ENCODE measurements at regions not wholly inside any gene's neighbourhood (a gene's known extent, or its start where the extent isn't known, plus 50 kb on each side); places are given as distances from the start of the nearest gene placed in this dataset.

- H4K20me1 ChIP-seq (ENCODE audit: insufficient read depth): no peaks in the 10 kb centered on the region
- H3K9me3 ChIP-seq (ENCODE audit: low read length): no peaks in the 10 kb centered on the region
- no peaks in the 10 kb centered on the region for H3K79me2 ChIP-seq (replicated peaks; ENCODE audit: insufficient read depth, low read length)
- no peak overlapping the region for H3K27ac ChIP-seq (ENCODE audit: low read length)
- TF ChIP-seq POLR2AphosphoS5 (IDR thresholded peaks at IDR 0.05) (no peak), SMC3 (conservative IDR thresholded peaks at IDR 0.05; ENCODE audit: poor library complexity) (no peak), EP300 (conservative IDR thresholded peaks at IDR 0.05; ENCODE audit: poor library complexity, severe bottlenecking) (peak; percentile 78)
- H3K36me3 ChIP-seq (ENCODE audit: insufficient read depth, low read length): no peaks in the 10 kb centered on the region
- H3K4me2 ChIP-seq (ENCODE audit: low read length): no peak overlapping the region
- no peaks in the 10 kb centered on the region for H3K9me2 ChIP-seq (ENCODE audit: insufficient read depth, low read length)
- H3K9ac ChIP-seq (ENCODE audit: low read length): no peak overlapping the region
- H2AFZ ChIP-seq (ENCODE audit: low read depth, low read length): no peak overlapping the region
- H3K4me3 ChIP-seq (ENCODE audit: low read length): no peak overlapping the region
- H3F3A ChIP-seq (ENCODE audit: insufficient read depth, low read length, poor library complexity, severe bottlenecking): peaks cover 2% of the 10 kb centered on the region
- no peaks in the 10 kb centered on the region for H3K27me3 ChIP-seq (ENCODE audit: insufficient read depth, low read depth, low read length)
These were observed 963.6 kb downstream of the BCL11A start for GRCh38 chr2:59589881-59590280.

GRCh38 chr2:59588286-59588685 is 965.2 kb downstream of the BCL11A start:
- no peaks in the 10 kb centered on the region for H3K79me2 ChIP-seq (replicated peaks; ENCODE audit: insufficient read depth, low read length)
- peaks cover 2% of the 10 kb centered on the region for H3F3A ChIP-seq (ENCODE audit: insufficient read depth, low read length, poor library complexity, severe bottlenecking)
- H3K27me3 ChIP-seq (ENCODE audit: insufficient read depth, low read depth, low read length): no peaks in the 10 kb centered on the region
- no peaks in the 10 kb centered on the region for H3K9me3 ChIP-seq (ENCODE audit: low read length)
- H3K4me2 ChIP-seq (ENCODE audit: low read length): peak overlapping the region; percentile 20
- no peaks in the 10 kb centered on the region for H4K20me1 ChIP-seq (ENCODE audit: insufficient read depth)
- H3K9ac ChIP-seq (ENCODE audit: low read length): no peak overlapping the region
- no peak overlapping the region for H2AFZ ChIP-seq (ENCODE audit: low read depth, low read length)
- H3K36me3 ChIP-seq (ENCODE audit: insufficient read depth, low read length): no peaks in the 10 kb centered on the region
- H3K4me3 ChIP-seq (ENCODE audit: low read length): peak overlapping the region; percentile 32
- peak overlapping the region; percentile 37 for H3K27ac ChIP-seq (ENCODE audit: low read length)
- TF ChIP-seq MXI1 (conservative IDR thresholded peaks at IDR 0.05; ENCODE audit: poor library complexity, severe bottlenecking) (no peak), EZH2 (IDR thresholded peaks at IDR 0.05; ENCODE audit: borderline replicate concordance, insufficient read depth, low read length, poor library complexity, severe bottlenecking) (no peak), POLR2AphosphoS5 (IDR thresholded peaks at IDR 0.05) (no peak), TAF1 (IDR thresholded peaks at IDR 0.05; ENCODE audit: low read depth) (no peak)
- no peaks in the 10 kb centered on the region for H3K9me2 ChIP-seq (ENCODE audit: insufficient read depth, low read length)

- Histone ChIP-seq H3K4me2 (ENCODE audit: low read length) (peak overlapping the region; percentile 57), H3K27ac (ENCODE audit: low read length) (peak overlapping the region; percentile 36), H3K79me2 (replicated peaks; ENCODE audit: insufficient read depth, low read length) (no peaks in the 10 kb centered on the region), H3K36me3 (ENCODE audit: insufficient read depth, low read length) (no peaks in the 10 kb centered on the region), H3K4me3 (ENCODE audit: low read length) (peak overlapping the region; percentile 16), H3K9ac (ENCODE audit: low read length) (peak overlapping the region; percentile 6), H2AFZ (ENCODE audit: low read depth, low read length) (no peak overlapping the region), H3K9me3 (ENCODE audit: low read length) (no peaks in the 10 kb centered on the region), H3K27me3 (ENCODE audit: insufficient read depth, low read depth, low read length) (no peaks in the 10 kb centered on the region), H4K20me1 (ENCODE audit: insufficient read depth) (no peaks in the 10 kb centered on the region), H3F3A (ENCODE audit: insufficient read depth, low read length, poor library complexity, severe bottlenecking) (peaks cover 2% of the 10 kb centered on the region), H3K9me2 (ENCODE audit: insufficient read depth, low read length) (no peaks in the 10 kb centered on the region)
- TF ChIP-seq SMC3 (conservative IDR thresholded peaks at IDR 0.05; ENCODE audit: poor library complexity) (no peak), TAF1 (IDR thresholded peaks at IDR 0.05; ENCODE audit: low read depth) (no peak), MXI1 (conservative IDR thresholded peaks at IDR 0.05; ENCODE audit: poor library complexity, severe bottlenecking) (no peak), RAD21 (conservative IDR thresholded peaks at IDR 0.05) (no peak), EP300 (conservative IDR thresholded peaks at IDR 0.05; ENCODE audit: poor library complexity, severe bottlenecking) (no peak), POLR2AphosphoS5 (IDR thresholded peaks at IDR 0.05) (no peak), EZH2 (IDR thresholded peaks at IDR 0.05; ENCODE audit: borderline replicate concordance, insufficient read depth, low read length, poor library complexity, severe bottlenecking) (no peak), CTCF (IDR thresholded peaks at IDR 0.05; ENCODE audit: poor library complexity, severe bottlenecking) (no peak)
- TF ChIP-seq, protein P1, sequence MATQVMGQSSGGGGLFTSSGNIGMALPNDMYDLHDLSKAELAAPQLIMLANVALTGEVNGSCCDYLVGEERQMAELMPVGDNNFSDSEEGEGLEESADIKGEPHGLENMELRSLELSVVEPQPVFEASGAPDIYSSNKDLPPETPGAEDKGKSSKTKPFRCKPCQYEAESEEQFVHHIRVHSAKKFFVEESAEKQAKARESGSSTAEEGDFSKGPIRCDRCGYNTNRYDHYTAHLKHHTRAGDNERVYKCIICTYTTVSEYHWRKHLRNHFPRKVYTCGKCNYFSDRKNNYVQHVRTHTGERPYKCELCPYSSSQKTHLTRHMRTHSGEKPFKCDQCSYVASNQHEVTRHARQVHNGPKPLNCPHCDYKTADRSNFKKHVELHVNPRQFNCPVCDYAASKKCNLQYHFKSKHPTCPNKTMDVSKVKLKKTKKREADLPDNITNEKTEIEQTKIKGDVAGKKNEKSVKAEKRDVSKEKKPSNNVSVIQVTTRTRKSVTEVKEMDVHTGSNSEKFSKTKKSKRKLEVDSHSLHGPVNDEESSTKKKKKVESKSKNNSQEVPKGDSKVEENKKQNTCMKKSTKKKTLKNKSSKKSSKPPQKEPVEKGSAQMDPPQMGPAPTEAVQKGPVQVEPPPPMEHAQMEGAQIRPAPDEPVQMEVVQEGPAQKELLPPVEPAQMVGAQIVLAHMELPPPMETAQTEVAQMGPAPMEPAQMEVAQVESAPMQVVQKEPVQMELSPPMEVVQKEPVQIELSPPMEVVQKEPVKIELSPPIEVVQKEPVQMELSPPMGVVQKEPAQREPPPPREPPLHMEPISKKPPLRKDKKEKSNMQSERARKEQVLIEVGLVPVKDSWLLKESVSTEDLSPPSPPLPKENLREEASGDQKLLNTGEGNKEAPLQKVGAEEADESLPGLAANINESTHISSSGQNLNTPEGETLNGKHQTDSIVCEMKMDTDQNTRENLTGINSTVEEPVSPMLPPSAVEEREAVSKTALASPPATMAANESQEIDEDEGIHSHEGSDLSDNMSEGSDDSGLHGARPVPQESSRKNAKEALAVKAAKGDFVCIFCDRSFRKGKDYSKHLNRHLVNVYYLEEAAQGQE (IDR thresholded peaks at IDR 0.05; ENCODE audit: borderline replicate concordance): no peak
These were observed 967.3 kb downstream of the BCL11A start for GRCh38 chr2:59586176-59586575.
